Effector memory CD4-positive, alpha-beta T cell (primary cell): ENCODE measurements at regions not wholly inside any gene's neighbourhood (a gene's known extent, or its start where the extent isn't known, plus 50 kb on each side); places are given as distances from the start of the nearest gene placed in this dataset.
"Not testable (repeated sequence)": the region's sequence is repeated elsewhere in the genome, so short reads cannot be mapped to it uniquely, and the experiment has no call there.

Source experiments
- DNase-seq, 3 donors: peaks; one replicate each; pipeline ENCODE4 v3.0.0-alpha.2; 2020
- H3K27ac ChIP-seq: 2 replicates; pipeline ENCODE4 v1.7.0; 2013; ENCODE audit warnings: mild to moderate bottlenecking, low read length, moderate library complexity; ENCODE audit not compliant: insufficient read depth, poor library complexity, severe bottlenecking
- H3K27me3 ChIP-seq: replicated peaks from 2 replicates; pipeline ENCODE4 v1.7.0; 2013; ENCODE audit warnings: mild to moderate bottlenecking, low read length; ENCODE audit not compliant: insufficient read depth, control insufficient read depth, poor library complexity, severe bottlenecking
- H3K36me3 ChIP-seq: 2 replicates; pipeline ENCODE4 v1.7.0; 2013; ENCODE audit warnings: mild to moderate bottlenecking, low read length, moderate library complexity; ENCODE audit not compliant: control insufficient read depth, insufficient read depth
- H3K4me1 ChIP-seq: 2 replicates; pipeline ENCODE4 v1.7.0; 2013; ENCODE audit warnings: low read length, mild to moderate bottlenecking; ENCODE audit not compliant: control insufficient read depth, insufficient read depth, poor library complexity, severe bottlenecking
- H3K4me3 ChIP-seq: 2 replicates; pipeline ENCODE4 v1.7.0; 2013; ENCODE audit warnings: low read length, low read depth, mild to moderate bottlenecking; ENCODE audit not compliant: insufficient read depth, poor library complexity, severe bottlenecking
- H3K9me3 ChIP-seq: 2 replicates; pipeline ENCODE4 v1.7.0; 2013; ENCODE audit warnings: mild to moderate bottlenecking, low read length, moderate library complexity; ENCODE audit not compliant: control insufficient read depth

DNA sequence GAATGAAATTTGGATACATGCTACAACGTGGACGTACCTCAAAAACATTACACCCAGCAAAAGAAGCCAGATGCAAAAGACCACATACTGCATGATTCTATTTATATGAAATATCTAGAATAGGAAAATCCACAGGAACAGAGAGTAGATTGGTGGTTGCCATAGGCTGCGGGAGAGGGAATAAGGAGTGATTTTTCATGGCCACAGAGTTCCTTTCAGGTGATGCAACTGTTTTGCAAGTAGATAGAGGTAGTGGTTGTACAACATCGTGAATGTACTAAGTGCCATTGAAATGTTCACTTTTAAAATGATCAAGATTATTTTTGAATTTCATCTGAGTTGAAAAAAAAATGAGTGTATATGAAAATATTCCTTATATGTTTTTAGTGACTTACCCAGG lies 115.3 kb upstream of the RUNX1 start:
- Histone ChIP-seq H3K36me3 (no peaks in the 10 kb centered on the region), H3K27ac (no peak overlapping the region)

DNA sequence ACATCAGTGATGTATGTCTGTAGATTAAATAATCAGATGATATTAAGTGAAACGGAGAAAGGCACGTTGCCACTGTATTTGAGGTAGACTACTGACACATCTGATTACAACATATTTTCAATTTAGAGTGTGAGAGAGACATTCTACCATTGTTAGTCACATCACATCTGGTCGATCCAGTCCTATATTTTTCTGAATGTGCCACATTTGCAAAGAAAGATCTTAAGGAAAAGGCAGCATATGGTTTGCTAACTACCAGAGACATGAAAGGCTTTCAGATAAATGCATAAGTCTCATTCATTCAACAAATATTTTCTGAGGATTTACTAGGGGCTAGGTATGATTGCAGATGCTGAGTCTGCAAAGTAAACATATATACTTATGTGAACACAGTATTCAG lies 114.3 kb upstream of the RUNX1 start:
- no peak overlapping the region for H3K4me3 ChIP-seq
- no peaks in the 10 kb centered on the region for H3K9me3 ChIP-seq
- H3K27me3 ChIP-seq: no peaks in the 10 kb centered on the region
- DNase-seq: no peak
- H3K27ac ChIP-seq: no peak overlapping the region
- H3K4me1 ChIP-seq: no peaks in the 10 kb centered on the region
- H3K36me3 ChIP-seq: no peaks in the 10 kb centered on the region

More for the DNA sequence above, 115.3 kb upstream of the RUNX1 start:
- DNase-seq: no peak
- H3K4me3 ChIP-seq: no peak overlapping the region
- H3K4me1 ChIP-seq: no peaks in the 10 kb centered on the region
- no peaks in the 10 kb centered on the region for H3K9me3 ChIP-seq
- no peaks in the 10 kb centered on the region for H3K27me3 ChIP-seq

DNA sequence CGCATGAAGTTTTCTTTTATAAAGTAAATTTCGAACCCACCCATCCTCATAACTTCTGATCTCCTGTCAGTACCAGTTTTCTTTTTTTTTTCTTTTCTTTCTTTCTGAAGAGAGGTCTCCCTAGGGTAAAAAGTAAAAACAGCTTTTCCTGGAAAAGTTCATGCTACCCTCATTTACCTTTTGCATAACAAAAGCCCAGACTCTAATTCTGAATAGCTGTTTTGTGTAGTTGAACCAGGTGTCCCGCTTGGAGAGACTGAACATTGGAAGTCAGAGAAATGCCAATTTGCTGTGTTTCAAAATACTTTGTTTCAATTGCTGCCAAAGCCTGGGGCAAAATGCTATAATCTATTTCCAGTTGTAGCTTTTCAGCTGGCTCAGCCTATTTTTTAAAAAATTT lies 113.7 kb upstream of the RUNX1 start:
- Histone ChIP-seq H3K27me3 (no peaks in the 10 kb centered on the region), H3K27ac (no peak overlapping the region), H3K4me1 (no peaks in the 10 kb centered on the region), H3K36me3 (no peaks in the 10 kb centered on the region), H3K4me3 (no peak overlapping the region), H3K9me3 (no peaks in the 10 kb centered on the region)
- DNase-seq: no peak

DNA sequence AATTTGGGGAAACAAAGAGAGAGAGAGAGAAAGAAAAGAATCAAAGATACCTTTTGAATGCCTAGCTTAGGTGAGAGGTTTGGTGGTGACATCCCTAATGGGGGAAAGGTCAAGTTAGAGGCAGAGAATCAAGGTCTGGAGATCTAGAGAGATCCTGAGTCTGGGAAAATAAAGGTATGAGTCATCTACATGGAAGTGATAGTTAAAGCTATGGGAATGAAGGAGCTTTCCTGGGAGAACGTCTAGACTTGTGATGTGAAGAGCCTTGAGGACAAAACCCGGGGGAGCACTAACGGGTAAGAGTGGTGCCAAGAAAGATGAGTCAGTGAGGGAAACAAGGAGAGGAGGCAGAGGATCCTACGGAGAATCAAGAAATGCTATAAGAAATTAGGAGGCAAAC lies 110.8 kb upstream of the RUNX1 start:
- Histone ChIP-seq H3K9me3 (no peaks in the 10 kb centered on the region), H3K27ac (no peak overlapping the region), H3K36me3 (no peaks in the 10 kb centered on the region), H3K4me3 (no peak overlapping the region), H3K4me1 (no peaks in the 10 kb centered on the region), H3K27me3 (no peaks in the 10 kb centered on the region)
- no peak for DNase-seq

DNA sequence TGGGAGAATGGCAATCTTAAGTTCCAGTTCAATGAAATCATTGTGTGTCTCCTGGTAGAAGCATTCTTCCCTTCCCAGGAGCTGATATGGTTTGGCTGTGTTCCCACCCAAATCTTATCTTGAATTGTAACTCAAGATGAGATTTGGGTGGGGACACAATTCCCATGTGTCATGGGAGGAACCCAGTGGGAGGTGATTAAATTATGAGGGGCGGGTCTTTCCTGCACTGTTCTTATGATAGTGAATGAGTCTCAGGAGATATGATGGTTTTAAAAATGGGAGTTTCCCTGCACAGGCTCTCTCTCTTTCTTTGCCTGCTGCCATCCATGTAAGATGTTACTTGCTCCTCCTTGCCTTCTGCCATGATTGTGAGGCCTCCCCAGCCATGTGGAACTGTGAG lies 108.3 kb upstream of the RUNX1 start:
- H3K27ac ChIP-seq, H3K9me3 ChIP-seq, DNase-seq, H3K27me3 ChIP-seq, H3K36me3 ChIP-seq, H3K4me3 ChIP-seq, H3K4me1 ChIP-seq: not testable (repeated sequence)

DNA sequence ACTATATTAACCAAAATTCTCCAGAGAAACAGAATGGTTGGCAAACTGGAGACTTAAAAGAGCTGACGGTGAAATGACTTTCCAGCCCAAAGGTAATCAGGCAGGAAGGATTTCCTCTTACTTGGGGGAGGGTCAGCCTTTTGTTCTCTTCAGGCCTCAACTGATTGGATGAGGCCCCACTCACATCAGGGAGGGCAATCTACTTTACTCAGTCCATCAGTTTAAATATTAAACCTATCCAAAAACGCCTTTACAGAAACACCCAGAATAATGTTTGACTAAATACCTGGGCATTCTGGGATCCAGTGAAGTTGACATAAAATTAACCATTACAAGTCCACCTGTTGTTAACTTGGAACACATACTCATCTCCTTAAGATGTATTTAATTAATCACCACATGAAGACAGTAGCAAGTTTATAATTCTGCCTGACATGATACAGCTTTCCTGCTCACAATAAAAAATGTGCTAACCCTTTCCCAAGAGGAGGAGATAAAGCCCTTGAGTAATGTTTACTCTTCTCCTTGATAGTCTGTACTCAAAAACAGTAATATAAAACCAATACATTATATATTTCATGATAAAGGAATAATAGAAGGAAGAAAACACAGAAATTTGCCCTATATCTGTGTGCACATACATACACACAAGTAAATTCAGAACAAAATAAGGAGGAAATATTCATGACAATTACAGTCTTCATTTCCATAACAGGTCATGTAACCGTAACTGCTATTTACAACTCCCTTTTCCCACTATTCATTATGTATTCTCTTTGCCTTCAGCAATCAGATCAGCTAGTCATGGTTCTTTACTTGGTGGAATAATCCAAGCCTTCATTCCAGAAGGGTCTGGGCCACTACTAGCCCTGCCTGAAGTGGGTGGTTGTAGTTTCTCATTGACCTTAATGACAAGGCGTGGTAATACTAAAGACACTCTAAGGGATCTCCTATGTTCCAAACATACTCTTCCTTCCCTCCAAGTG lies 107.5 kb upstream of the RUNX1 start:
- H3K36me3 ChIP-seq: no peaks in the 10 kb centered on the region
- no peaks in the 10 kb centered on the region for H3K27me3 ChIP-seq
- H3K27ac ChIP-seq: no peak overlapping the region
- H3K4me3 ChIP-seq: no peak overlapping the region
- no peaks in the 10 kb centered on the region for H3K9me3 ChIP-seq
- no peak for DNase-seq
- no peaks in the 10 kb centered on the region for H3K4me1 ChIP-seq

DNA sequence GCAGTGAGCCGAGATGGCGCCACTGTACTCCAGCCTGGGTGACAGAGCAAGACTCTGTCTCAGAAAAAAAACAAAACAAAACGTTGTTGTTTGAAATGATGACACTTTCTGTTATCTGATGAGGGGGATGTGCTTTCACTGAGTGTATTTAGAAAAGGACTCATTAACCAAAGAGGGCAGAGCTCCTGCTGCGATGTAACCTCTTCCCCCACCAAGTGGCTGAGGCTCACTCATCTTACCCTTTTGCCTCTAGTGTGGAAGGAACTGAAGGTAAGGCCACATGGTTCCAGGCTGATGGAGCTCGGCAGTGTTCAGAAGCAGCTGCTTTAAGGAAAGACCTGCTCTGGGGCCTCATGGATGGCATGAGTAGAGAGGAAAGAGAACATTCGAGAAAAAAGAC lies 105.7 kb upstream of the RUNX1 start:
- Histone ChIP-seq H3K4me3 (no peak overlapping the region), H3K36me3 (no peaks in the 10 kb centered on the region), H3K9me3 (no peaks in the 10 kb centered on the region), H3K4me1 (no peaks in the 10 kb centered on the region), H3K27ac (no peak overlapping the region), H3K27me3 (no peaks in the 10 kb centered on the region)
- no peak for DNase-seq

DNA sequence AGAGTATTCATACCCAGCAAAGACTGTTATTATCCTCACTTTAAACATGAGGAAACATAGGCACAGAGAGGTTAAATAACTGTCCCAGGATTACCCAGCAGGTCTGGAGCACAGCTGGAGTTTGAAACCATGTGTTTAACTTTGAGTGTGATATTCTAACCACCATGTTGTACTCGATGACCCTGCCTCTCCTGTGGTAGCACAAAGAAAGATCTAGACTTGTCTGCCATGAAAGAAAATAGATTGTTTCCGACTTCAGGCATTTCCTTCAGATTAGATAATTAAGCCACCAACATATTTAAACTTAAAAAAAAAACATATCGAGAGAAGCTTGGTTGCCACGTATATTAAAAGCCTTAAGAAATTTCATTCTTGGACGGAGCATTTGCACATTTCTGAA lies 104.6 kb upstream of the RUNX1 start:
- no peaks in the 10 kb centered on the region for H3K9me3 ChIP-seq
- no peaks in the 10 kb centered on the region for H3K27me3 ChIP-seq
- no peak overlapping the region for H3K27ac ChIP-seq
- no peak for DNase-seq
- H3K4me3 ChIP-seq: no peak overlapping the region
- no peaks in the 10 kb centered on the region for H3K4me1 ChIP-seq
- H3K36me3 ChIP-seq: no peaks in the 10 kb centered on the region

DNA sequence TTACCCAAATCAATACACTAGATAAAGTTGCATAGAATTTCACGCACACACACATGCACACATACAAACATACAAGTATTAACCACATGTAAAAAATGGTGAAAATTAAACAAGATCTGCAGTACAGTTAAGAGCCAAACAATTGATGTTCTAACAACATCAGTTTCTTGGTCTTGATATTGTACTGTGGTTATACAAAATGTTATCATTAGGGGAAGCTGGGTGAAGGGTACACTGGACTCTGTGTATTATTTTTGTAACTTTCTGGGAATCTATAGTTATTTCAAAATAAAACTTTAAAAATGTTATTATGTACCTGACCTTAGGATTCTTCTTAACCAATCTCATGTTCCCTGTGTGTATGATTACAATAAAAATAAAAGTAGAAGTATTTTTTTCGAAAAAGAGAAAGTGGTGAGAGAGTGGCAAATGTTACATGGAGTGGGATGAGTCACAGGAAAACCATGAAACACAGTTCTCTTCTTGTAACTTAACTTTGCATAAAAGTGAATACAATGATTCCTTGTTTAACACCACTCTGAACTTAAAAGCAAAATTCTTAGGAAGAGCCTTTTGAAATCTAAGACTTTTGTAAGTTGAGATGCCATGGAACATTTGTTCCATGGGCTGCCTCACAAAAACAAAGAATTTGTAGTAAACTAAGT lies 101.6 kb upstream of the RUNX1 start:
- DNase-seq: no peak
- H3K27ac ChIP-seq: no peak overlapping the region

DNA sequence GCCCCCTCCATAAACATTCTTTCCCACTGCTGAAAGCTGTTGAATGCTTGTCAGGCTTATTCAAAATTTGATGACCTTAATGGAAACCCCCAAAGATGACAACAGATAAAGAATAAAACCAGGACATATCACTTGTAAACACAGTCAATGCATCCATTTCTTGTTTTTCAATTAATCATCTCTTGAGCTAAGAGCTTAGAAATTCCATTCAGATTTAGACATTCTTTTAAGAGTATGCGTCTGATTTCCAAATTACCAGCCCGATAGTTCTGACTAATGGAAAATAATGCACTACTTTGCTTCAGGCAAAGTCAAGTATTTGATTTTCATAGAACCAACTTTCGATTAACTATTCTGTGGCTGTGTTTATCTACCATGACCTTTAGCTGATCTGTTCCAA lies 100.6 kb upstream of the RUNX1 start:
- Histone ChIP-seq H3K9me3 (no peaks in the 10 kb centered on the region), H3K27ac (no peak overlapping the region), H3K4me3 (no peak overlapping the region), H3K36me3 (no peaks in the 10 kb centered on the region), H3K27me3 (no peaks in the 10 kb centered on the region), H3K4me1 (no peaks in the 10 kb centered on the region)
- DNase-seq: no peak

More for the DNA sequence above, 101.6 kb upstream of the RUNX1 start:
- Histone ChIP-seq H3K4me3 (no peak overlapping the region), H3K36me3 (no peaks in the 10 kb centered on the region), H3K9me3 (no peaks in the 10 kb centered on the region), H3K27me3 (no peaks in the 10 kb centered on the region), H3K4me1 (no peaks in the 10 kb centered on the region)
